Iris pigment epithelial cell (primary cell): ENCODE measurements at regions not wholly inside any gene's neighbourhood (a gene's known extent, or its start where the extent isn't known, plus 50 kb on each side); places are given as distances from the start of the nearest gene placed in this dataset.

Experiments
- DNase-seq: peaks from one replicate; pipeline ENCODE4 v3.0.0-alpha.2; 2011; ENCODE audit warnings: low read depth

- DNase-seq, result no peak
Measured at GRCh38 chr5:4079831-4080230, 484.2 kb downstream of the IRX1 start.

GRCh38 chr5:4080370-4080769, 484.7 kb downstream of the IRX1 start:
- DNase-seq, result no peak

- DNase-seq, result no peak
Measured at GRCh38 chr5:4081059-4081458, 485.4 kb downstream of the IRX1 start.

GRCh38 chr5:4081466-4081865, 485.8 kb downstream of the IRX1 start:
- DNase-seq, result no peak

- DNase-seq, result no peak
Measured at GRCh38 chr5:4082966-4083564, 487.4 kb downstream of the IRX1 start.

GRCh38 chr5:4083591-4084337, 488.1 kb downstream of the IRX1 start:
- DNase-seq, result no peak

- no peak for DNase-seq
Measured at GRCh38 chr5:4086081-4086480, 490.4 kb downstream of the IRX1 start.

- DNase-seq, result no peak
Measured at GRCh38 chr5:4087110-4087509, 491.5 kb downstream of the IRX1 start.

- DNase-seq, result no peak
Measured at GRCh38 chr5:4089087-4089486, 493.5 kb downstream of the IRX1 start.

- no peak for DNase-seq
Measured at GRCh38 chr5:4093236-4093635, 497.6 kb downstream of the IRX1 start.

- no peak for DNase-seq
Measured at GRCh38 chr5:4093970-4094369, 498.3 kb downstream of the IRX1 start.

GRCh38 chr5:4095918-4096630, 500.4 kb downstream of the IRX1 start:
- DNase-seq, result no peak

- DNase-seq, result no peak
Measured at GRCh38 chr5:4097199-4097598, 501.6 kb downstream of the IRX1 start.

GRCh38 chr5:4098226-4098625, 502.6 kb downstream of the IRX1 start:
- DNase-seq, result no peak

GRCh38 chr5:4099386-4099785, 503.8 kb downstream of the IRX1 start:
- DNase-seq, result no peak

GRCh38 chr5:4100739-4101138, 505.1 kb downstream of the IRX1 start:
- no peak for DNase-seq

GRCh38 chr5:4101189-4101588, 505.6 kb downstream of the IRX1 start:
- no peak for DNase-seq

- no peak for DNase-seq
Measured at GRCh38 chr5:4104831-4105597, 509.4 kb downstream of the IRX1 start.

GRCh38 chr5:4108690-4109089, 513.1 kb downstream of the IRX1 start:
- DNase-seq, result no peak

GRCh38 chr5:4113426-4113825, 517.8 kb downstream of the IRX1 start:
- no peak for DNase-seq

- DNase-seq, result no peak
Measured at GRCh38 chr5:4113905-4114304, 518.3 kb downstream of the IRX1 start.

GRCh38 chr5:4114452-4114851, 518.8 kb downstream of the IRX1 start:
- no peak for DNase-seq

GRCh38 chr5:4116834-4117233, 521.2 kb downstream of the IRX1 start:
- DNase-seq, result peak; percentile 2
